ENCODE measurements at regions not wholly inside any gene's neighbourhood (a gene's known extent, or its start where the extent isn't known, plus 50 kb on each side); places are given as distances from the start of the nearest gene placed in this dataset.

DNA sequence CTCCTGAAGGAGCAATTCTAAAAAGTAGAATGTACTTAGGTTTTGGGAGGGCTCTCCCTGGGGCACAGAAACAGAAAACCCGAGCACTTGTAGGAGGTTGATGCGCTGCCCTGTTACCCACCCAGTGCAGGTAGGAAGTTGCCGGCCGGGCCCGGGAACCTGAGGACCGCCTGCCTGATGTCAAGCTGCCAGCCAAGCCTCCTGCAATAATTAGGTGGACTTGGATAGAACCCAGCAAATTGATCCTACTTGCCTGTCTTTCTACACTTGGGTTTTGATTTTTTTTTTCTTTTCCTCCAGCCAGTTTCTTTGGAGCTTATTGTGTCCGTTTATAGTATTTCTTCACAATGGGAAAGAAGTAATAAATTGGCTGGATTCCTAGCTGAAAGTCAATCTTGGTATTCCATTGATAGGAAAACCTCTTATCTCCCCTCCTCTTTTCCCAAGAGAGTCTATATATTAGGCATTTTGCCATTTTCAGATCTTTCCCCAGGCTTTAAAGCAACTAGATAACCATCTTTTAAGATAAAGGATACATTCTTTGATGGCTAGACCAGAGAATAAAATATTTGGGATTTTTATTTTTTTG is 78.3 kb upstream of the FYN start:
- H3K9me3 ChIP-seq, result no peaks in the 10 kb centered on the region
- no peaks in the 10 kb centered on the region for H3K36me3 ChIP-seq
- H3K4me3 ChIP-seq, result no peak overlapping the region
- no peak for DNase-seq
- H3K27me3 ChIP-seq, result no peaks in the 10 kb centered on the region

DNA sequence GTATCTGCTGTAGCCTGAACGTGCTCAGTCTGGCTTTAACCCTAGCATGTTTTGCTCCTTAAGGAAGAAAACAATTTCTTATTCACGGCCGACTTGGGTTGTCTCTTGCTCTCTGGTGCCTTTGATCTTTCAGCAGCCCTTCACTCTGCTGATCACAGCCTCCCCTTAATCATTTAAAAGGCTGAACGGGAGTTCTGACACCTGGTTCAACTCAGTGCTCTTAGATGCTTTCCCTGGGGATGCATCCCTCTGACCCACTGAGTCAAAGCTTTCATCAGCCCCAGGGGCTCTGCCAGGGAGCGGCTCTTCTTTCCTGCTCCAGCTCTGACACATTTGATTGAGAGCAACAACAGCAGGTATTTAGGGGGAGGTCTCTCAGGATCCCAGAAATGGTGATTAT is 79.0 kb upstream of the FYN start:
- Histone ChIP-seq H3K36me3 (no peaks in the 10 kb centered on the region), H3K4me3 (no peak overlapping the region), H3K27me3 (no peaks in the 10 kb centered on the region), H3K9me3 (no peaks in the 10 kb centered on the region)
- no peak for DNase-seq

DNA sequence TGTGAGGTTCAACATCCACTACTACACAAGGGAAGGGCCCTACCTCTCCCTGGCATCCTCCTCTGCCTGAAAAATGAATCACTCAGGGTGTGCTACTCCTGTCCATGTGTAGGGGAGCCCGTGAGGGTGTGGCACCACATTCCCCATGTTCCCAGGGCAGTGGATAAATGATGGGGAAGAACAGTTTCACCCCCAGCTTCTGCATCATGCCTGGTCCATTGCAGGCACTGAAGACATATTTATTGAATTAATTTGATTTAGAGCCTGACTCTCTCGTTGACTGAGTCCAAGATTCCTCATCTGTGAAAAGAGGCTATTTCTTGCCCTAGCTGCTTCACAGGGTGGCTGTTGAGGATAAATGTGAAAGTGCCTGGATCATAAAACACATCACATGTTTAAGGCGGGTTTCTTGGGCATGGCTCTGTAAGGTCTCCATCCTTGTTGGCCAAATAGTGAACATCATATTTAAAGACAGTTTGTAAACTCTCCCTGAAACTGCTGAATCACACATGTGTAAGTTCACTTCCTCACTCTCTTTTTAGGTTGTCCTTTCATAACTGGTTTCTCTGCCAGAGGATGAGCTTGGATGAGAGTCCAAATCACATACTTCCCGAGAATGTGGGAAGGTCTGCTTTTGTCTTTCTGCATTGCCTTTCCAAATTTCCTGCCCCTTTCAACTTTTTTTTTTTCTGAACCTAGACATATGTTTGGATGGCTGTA is 79.7 kb upstream of the FYN start:
- DNase-seq, result peak; percentile 12
- Histone ChIP-seq H3K36me3 (no peaks in the 10 kb centered on the region), H3K27me3 (no peaks in the 10 kb centered on the region), H3K4me3 (no peak overlapping the region), H3K9me3 (no peaks in the 10 kb centered on the region)

DNA sequence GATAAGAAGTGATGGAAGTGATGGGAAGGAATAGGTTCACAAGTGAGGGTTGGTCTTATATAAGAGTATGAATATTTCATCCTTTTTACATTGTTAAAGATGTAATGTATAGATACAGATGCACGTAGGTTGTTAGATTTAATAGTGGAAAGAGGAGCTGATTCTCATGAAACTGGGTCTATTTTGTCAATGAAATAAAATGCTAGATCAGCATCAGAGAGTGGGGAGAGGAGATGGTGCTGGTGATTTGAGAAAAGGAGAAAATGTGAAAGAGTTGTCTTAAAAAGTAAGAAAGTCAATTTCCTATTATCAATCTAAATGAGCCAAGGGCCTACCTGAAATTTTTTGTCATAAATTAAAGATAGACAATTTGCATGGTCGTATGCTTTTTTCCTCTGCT is 82.8 kb upstream of the FYN start:
- H3K36me3 ChIP-seq, result no peaks in the 10 kb centered on the region
- H3K4me3 ChIP-seq, result no peak overlapping the region
- no peaks in the 10 kb centered on the region for H3K9me3 ChIP-seq
- DNase-seq, result no peak
- no peaks in the 10 kb centered on the region for H3K27me3 ChIP-seq

DNA sequence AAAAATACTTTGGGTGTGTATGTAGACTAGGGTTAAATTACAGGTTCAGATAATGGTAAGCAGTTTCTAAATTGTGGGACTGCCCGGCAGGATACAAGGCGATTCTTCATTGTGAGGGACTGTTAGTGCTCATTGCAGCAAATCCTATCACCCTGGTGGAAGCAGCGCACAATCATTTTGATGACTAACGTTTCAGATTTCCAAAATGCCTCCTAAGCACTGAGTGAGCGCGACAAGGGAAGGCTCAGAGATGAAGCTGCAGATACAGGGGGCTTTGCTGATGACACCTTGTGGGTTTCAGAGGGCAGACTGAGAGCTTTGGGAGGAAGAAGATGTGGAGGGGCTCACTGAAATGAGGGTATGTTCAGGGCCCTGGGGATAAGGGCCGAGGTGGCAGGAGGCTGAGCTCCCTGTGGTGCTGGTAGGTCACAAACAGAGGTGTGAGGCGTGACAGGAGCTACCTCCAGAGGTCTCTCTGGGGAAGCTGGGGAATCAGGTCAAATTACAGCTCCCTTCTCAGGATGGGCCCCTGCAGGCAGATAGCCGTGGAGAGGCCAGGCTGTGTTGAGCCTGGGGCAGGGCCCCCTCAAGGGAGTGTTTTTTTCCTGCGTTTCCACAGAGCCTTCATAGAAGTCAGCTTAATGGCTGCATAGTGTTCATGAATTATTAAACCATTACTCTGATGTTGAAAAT is 84.5 kb upstream of the FYN start:
- DNase-seq, result no peak
- no peaks in the 10 kb centered on the region for H3K27me3 ChIP-seq
- no peak overlapping the region for H3K4me3 ChIP-seq
- no peaks in the 10 kb centered on the region for H3K36me3 ChIP-seq
- H3K9me3 ChIP-seq, result 0 out of 2 replicates have a peak, but pooled peaks cover 3% of the 10 kb centered on the region

DNA sequence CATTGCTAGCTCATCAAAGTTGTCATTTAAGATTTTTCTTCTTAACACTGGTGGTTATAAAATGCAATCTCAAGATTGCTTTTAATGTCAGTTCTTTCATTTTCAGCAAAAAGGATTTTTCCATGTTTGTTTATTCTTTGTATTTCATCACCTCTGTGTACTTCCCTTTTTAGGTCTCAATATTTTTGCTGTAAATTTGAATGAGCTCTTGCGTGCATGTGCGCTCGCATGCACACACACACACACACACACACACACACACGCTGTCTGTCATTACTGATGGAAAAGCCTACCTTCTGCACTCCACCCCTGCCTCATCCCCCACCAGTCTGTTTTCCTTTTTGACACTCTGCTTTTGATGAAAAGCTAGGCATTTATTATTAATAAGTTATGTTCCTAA is 85.3 kb upstream of the FYN start:
- no peaks in the 10 kb centered on the region for H3K27me3 ChIP-seq
- no peak for DNase-seq
- H3K36me3 ChIP-seq, result no peaks in the 10 kb centered on the region
- peaks cover 3% of the 10 kb centered on the region; the same call in 1 of the 2 replicates for H3K9me3 ChIP-seq
- H3K4me3 ChIP-seq, result no peak overlapping the region

DNA sequence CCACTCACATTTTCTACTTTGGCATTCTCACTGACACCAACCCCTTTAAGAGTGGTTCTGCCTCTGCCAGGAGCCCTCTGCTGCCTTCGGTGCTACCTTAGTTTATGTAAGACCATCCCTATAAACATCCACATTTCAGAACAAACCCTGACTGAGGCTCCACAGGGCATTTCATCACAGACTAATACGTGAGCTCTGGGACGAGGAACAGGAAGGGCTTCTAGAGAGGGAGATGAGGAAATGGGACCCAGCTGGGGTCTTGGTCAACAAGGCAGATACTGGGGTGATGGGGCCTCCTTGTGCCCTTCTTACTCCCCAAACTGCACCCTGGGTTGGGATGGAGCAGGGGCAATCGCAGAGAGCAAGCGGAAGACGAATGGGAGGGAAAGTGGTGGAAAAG is 86.5 kb upstream of the FYN start:
- Histone ChIP-seq H3K4me3 (no peak overlapping the region), H3K9me3 (peaks cover 3% of the 10 kb centered on the region; the same call in 1 of the 2 replicates), H3K27me3 (no peaks in the 10 kb centered on the region), H3K36me3 (no peaks in the 10 kb centered on the region)
- DNase-seq, result no peak

DNA sequence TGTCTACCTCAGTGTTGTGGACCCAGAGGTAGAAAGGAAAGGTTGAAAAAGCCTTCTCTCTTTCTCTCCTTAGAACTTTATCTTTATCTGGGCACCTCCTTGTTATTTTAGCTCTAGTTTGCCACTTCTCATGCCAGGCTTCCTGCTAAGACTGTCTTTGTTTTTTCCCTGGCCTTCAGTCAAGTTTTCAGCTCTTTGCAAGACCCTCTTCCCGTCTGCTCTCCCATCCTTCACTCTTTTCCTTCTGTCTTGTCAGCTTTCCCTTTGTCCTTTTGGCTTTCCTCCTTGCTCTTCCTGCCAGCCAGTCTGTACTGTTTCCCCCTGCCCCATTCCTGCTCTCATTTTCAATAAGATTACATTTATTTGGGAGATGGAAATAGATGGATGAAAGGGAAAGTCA is 86.8 kb upstream of the CCN6 start:
- H3K9me3 ChIP-seq, result no peaks in the 10 kb centered on the region; the same call in 1 of the 2 replicates
- no peaks in the 10 kb centered on the region for H3K36me3 ChIP-seq
- no peak for DNase-seq
- no peaks in the 10 kb centered on the region for H3K27me3 ChIP-seq
- H3K4me3 ChIP-seq, result no peak overlapping the region

DNA sequence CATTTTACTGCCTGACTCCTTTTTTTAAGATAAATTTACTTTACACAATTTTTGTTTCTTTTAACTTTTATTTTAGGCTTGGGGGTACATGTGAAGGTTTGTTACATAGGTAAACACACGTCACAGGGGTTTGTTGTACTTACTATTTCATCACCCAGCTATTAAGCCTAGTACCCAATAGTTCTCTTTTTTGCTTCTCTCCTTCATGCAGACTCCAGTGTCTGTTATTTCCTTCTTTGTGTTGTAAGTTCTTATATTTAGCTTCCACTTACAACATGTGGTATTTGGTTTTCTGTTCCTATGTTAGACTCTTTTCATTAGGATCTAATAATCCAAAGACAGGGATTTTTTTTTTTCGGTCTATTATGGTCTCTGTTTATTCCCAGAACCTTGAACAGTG is 83.5 kb upstream of the CCN6 start:
- no peak overlapping the region for H3K4me3 ChIP-seq
- no peaks in the 10 kb centered on the region for H3K27me3 ChIP-seq
- no peak for DNase-seq
- H3K36me3 ChIP-seq, result no peaks in the 10 kb centered on the region
- no peaks in the 10 kb centered on the region for H3K9me3 ChIP-seq

DNA sequence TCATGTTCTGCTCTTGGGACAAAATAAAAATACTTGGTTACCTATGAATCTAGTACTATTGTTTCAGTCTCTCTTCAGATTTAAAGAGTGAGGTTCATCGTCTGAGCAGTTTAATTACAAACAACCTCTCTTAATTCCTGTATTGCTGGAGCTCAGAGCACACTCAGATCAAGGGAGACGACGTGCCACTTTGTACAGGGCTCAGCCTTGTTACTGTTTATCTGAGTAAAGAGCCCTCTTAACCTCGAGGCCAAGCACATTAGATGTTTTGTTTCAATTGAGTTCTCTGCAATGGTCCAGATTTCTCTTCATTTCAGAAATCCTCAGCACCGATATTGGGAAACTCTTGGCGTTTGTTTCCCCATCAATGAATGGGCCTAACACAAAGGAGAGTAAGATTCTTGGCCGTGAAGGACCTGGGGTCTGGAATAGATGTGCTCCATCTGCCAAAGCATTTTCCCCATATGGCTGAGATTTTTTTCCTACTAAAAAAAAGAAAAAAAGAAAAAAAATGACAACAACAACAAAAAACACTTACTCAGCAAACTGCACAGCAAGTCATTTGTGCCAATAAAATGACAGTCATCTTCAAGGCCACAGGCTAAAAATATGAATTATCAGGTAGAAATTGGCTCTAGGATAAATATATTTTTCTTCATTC is 82.6 kb upstream of the CCN6 start:
- Histone ChIP-seq H3K4me3 (no peak overlapping the region), H3K27me3 (no peaks in the 10 kb centered on the region), H3K9me3 (no peaks in the 10 kb centered on the region), H3K36me3 (no peaks in the 10 kb centered on the region)
- DNase-seq, result no peak

DNA sequence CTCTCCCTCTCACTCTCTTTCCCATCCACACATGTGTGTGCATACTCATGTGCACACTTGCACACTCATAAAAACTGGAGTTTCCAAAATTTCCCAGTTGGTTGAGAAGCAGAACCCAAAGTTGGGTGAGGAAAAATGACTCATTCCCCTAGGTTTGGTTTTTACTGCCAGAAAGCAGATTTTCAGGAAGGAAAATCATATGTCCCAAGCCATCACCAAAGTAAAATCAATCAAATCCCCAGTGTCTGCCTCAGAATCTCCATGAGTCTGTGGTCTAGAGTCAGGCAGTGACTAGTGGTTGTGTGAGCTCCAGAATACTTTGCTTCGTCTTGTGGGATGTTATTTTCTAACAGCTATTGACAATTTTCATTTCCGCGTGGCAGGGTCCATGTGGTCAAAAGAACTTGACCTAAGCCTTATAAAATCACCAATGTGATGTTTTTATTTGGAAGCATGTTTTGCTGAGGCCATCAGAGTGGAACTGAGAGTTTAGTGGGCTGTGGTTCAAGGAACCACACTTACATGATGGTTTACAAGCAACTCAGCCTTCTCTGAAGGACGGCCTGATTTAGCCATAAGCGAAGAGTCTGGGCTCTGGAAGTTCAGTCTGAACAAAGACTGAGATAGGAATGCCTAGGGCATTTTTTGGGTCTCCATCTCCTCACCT is 81.9 kb upstream of the CCN6 start:
- Histone ChIP-seq H3K27me3 (no peaks in the 10 kb centered on the region), H3K4me3 (no peak overlapping the region), H3K36me3 (no peaks in the 10 kb centered on the region), H3K9me3 (no peaks in the 10 kb centered on the region)
- DNase-seq, result no peak

DNA sequence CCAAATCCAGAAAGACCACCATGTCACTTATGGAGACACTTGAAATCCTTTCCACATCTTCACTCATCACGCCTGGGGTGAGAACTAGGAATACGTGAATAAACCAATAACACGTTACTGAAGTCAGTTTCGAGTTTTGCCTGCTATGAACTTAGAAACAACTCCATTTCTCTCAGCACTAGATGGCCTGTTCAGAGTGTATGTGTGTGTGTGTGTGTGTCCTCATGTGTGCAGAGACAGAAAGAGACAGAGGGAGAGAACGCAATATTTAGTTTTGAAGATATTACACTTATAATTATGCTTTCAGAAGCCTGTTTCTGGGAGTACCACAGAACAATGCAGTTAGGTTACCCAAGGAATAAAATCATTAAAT is 81.2 kb upstream of the CCN6 start:
- Histone ChIP-seq H3K27me3 (no peaks in the 10 kb centered on the region), H3K4me3 (no peak overlapping the region; the same call in 1 of the 2 replicates), H3K36me3 (no peaks in the 10 kb centered on the region), H3K9me3 (no peaks in the 10 kb centered on the region)
- DNase-seq, result no peak

DNA sequence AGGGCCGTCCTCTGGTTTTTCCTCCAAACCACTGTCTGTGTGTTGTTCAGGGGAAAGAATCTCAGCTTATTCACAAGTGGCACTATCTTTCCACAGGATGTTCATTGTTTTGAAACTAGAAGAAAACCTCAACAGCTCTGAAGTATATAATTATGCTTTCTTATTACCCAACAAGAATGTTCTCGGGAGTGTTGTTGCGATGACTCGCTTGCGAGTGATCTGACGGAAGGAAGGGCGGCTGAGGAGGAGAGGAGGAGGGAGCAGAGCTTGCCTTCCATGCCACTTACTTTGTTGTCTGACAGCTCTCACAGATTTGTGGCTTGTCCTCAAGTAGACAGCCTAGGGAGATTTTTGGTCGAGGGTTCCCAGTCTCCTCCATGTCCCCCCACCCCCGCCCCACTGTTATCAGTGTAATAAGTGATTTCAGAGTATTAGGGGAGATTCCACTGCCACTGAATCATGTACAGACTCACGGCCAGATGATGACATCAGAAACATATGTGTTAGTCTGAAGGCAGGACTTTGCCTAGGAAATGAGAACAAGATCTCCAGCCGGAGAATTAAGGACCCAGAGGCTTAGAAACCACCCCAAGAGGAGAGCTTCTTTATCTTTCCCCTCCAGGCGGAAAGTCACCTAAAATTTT is 80.7 kb upstream of the CCN6 start:
- DNase-seq, result peak; percentile 76
- Histone ChIP-seq H3K4me3 (peak overlapping the region; percentile 24), H3K27me3 (no peaks in the 10 kb centered on the region), H3K9me3 (no peaks in the 10 kb centered on the region), H3K36me3 (no peaks in the 10 kb centered on the region)

DNA sequence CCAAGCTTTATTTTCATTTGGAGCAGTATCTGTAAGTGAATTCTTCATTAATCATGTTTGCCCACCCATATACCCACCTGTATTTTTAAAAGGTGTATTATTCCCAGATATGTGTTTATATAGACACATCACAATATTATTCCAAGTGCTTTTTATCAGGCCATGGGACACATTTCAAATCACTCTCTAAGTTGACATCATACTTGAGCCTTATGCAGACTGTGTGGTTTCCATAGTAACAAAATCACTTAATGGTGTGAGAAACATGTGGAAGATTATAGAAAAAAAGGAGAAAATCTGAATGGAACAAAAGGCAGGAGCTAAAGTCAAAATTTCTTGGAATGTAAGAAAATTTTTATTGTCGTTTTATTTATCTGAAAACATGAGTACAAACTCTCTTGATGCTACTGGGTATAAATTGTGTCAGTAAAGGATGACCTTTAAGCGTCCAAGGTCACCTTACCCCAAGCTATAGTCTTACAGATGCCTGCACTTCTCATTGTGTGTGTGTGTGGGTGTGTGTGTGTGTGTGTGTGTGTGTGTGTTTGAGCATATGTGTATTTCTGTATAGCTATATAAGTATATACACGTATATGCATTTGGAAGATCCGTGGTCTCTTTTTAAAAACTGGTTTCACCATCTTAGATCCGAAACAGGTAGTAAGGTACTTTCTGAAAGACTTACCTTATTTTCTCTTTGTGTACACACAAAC is 79.8 kb upstream of the CCN6 start:
- DNase-seq, result no peak
- Histone ChIP-seq H3K36me3 (no peaks in the 10 kb centered on the region), H3K9me3 (no peaks in the 10 kb centered on the region), H3K27me3 (no peaks in the 10 kb centered on the region), H3K4me3 (no peak overlapping the region)

DNA sequence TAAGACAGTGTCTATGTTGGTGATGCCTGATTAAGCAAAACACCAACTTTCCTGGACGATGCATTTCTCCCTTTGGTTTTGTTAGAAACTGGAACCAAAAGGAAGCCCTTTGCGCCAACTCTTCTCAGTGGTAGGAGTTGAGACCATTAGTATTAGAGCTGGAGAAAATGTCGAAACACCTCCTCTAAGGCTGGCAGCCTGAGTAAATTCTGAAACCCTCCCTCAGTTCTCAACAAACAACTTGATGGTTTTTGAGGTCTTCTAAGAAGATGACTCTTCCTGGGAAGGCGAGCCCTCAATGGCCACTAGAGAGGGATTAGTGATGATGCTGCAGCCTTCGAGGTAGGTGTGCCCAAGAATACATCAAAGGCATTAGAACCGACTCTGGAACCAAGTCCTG is 78.4 kb upstream of the CCN6 start:
- H3K36me3 ChIP-seq, result no peaks in the 10 kb centered on the region
- no peak overlapping the region for H3K4me3 ChIP-seq
- no peak for DNase-seq
- no peaks in the 10 kb centered on the region for H3K27me3 ChIP-seq
- no peaks in the 10 kb centered on the region for H3K9me3 ChIP-seq

DNA sequence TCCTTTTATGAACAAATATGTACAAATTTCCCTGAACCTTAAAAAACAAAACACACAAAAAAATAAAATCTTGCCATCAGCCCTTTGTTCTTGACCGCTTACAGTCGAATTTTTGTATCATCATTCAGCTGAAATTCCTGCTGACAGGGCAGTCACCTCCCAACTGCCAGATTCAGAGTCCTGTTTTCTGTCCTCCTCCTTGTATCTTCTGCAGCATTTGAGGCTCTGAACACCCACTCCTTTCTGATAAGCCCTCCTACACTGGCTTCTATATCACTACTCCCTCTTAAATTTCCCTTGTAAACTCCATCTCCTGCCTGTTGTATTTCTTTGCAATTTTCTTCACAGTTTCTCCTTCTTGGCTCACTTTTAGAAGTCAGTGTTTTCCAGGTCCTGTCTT is 77.8 kb upstream of the CCN6 start:
- H3K36me3 ChIP-seq, result no peaks in the 10 kb centered on the region
- no peak for DNase-seq
- no peak overlapping the region for H3K4me3 ChIP-seq
- no peaks in the 10 kb centered on the region for H3K9me3 ChIP-seq
- H3K27me3 ChIP-seq, result no peaks in the 10 kb centered on the region
